Stimulated activated CD8-positive, alpha-beta memory T cell treated with anti-CD3 and anti-CD28 coated beads, Interleukin-7, amount 100 ng/mL, for 24 hours (primary cell): ENCODE measurements at regions not wholly inside any gene's neighbourhood (a gene's known extent, or its start where the extent isn't known, plus 50 kb on each side); places are given as distances from the start of the nearest gene placed in this dataset.
"Not testable (repeated sequence)": the region's sequence is repeated elsewhere in the genome, so short reads cannot be mapped to it uniquely, and the experiment has no call there.

ENCODE experiments used
- DNase-seq: peaks from one replicate; pipeline ENCODE4 v3.0.0-alpha.2; 2020; ENCODE audit warnings: low read depth

- not testable (repeated sequence) for DNase-seq
Observed at GRCh38 chr5:91241460-91241859, 141.7 kb downstream of the ARRDC3 start.

GRCh38 chr5:91240175-91240574, 142.9 kb downstream of the ARRDC3 start:
- no peak for DNase-seq

DNA sequence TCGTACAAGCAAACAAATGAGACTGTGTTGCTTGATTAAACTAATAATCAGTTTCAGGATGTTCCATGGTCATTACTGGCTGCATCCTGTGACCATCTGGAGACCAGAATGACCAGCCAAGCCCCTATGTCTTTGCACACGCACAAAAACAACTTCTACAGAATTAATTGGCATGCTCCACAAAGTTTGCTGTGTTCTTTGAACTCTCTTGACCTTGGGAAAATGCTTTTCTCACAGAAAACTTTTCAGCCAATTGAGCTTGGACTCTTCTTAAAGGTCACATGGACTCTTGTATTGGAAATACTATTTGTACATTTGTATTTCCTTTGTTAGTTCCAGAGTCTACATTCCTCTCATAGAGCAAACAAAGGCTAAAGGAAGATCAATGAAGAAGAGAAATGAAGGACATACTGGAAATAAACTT, 147.8 kb downstream of the ARRDC3 start:
- no peak for DNase-seq

DNA sequence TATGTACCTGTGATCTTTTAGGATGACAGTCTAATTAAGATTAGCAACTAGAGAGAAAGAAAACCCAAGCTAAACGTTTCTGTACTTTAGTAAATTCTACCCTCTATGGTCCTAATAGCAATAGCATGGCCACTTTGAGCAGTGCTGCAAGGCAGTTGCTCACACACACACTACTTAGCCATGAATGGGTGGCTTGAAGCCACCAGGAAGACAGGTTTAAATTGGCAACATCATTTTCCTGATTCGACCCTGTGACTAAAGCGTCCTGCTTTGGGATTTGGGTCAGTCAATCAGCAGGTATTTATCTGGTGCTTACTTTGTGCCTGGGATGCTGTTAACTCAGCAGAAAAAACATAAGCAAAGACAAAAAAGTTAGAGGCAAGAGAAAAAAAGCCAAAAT, 150.6 kb downstream of the ARRDC3 start:
- no peak for DNase-seq

DNA sequence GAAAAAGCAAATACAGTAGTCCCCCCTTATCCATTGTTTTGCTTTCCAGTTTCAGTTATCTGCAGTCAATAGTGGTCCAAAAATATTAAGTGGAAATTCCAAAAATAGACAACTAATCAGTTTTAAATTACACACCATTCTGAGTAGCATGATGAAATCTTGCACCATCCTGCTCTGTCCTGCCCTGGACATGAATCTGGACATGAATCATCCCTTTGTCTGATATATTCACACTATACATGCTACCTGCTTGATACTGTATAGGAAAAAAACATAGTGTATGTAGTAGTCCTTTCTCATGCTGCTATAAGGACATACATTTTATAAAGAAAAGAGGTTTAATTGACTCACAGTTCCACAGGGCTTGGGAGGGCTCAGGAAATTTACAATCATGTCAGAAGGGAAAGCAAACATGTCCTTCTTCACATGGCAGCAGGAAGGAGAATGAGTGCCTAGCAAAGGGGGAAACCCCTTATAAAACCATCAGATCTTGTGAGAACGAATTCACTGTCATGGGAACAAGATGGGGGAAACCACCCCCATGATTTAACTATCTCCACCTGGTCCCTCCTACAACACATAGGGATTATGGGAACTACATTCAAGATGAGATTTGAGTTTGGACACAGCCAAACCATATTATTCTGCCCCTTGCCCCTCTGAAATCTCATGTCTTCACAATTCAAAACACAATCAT, 153.9 kb downstream of the ARRDC3 start:
- DNase-seq = no peak

DNA sequence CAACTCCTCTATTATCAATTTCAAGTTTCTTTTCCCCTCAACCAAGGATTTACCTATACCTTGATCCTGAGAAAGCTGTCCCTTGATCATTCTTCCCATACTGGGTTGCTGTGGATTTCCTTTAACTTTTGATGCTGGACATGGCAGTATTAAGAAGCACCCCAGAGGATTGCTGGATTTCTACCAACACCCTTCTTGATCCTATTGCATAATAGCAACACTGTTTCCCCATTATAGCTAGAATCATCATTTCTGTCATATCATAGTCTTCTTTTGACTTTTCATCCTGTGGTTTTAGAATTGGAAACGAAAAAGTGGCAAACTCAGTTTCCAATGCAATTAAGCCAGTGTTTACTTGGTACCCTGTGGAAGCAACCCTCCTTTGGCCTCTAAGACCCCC, 154.9 kb downstream of the ARRDC3 start:
- no peak for DNase-seq

DNA sequence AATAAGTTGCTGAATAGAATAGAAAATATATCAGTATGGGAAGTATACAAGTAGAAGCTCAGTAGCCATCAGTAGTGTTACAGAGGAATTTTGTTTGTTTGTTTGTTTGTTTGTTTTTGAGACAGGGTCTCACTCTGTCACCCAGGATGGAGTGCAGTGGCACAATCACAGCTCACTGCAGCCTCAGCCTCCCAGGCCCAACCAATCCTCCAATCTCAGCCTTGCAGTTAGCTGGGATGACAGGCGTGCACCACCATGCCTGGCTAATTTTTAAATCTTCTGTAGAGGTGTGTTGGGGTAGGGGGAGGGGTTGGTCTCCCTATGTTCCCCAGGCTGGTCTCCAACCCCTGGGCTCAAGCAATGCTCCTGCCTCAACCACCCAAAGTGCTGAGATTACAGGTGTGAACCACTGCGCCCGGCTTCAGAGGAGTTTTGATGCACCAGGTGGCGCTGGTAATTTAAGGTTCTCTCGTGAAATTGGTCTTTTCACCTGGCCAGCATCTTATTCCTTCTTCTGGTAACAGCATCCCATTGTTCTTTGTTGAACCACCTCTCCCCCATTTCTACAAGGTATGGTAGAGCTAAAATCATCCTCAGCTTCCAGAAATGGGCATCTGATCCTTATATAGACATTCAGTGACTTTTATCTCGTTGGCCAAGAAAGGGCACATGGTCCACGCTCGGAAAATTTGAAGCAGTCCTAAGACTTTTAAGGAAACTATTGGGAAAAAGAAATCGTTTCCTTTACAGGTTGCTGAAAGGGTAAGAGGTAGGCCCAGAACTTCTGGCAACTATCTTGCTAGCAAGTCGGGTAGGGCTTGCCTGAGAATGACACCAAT, 157.1 kb downstream of the ARRDC3 start:
- peak; percentile 23 for DNase-seq

- no peak for DNase-seq
Observed at GRCh38 chr5:91224969-91225368, 158.1 kb downstream of the ARRDC3 start.

DNA sequence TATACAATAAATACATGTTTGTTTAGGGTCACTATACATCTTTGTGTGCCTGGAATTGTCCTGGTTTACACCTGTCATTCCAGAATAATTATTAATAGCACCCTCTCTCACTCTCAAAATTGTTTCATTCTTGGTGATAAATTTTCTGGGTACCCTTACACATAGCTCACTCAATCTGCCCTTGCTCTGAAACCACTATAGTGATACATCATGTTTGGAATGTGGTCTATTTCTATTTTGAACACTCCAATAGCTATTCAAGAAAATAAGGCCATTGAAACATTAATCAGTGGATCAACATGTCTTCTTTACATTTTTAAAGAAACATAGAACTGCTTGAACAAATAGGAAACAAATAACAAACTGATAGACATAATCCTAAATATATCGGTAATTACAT, 158.7 kb downstream of the ARRDC3 start:
- DNase-seq = no peak

DNA sequence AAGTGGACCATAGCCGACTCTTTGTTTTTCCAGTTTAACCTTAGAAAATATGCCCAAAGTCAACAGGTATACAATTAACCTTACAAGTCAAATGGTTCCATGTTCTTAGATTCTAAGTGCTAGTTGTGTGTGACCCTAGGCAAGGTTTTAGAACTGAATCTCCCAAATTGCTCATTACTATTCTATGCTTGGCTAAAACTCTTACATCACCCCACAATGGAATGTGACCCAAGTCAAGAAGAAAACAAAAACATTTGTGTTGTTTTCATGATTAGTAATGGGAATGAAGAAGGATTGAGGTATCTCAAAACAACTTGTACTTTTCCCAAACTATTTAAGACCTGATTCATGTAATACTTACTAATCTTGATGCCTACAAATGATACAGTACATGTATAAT, 159.2 kb downstream of the ARRDC3 start:
- DNase-seq = no peak

DNA sequence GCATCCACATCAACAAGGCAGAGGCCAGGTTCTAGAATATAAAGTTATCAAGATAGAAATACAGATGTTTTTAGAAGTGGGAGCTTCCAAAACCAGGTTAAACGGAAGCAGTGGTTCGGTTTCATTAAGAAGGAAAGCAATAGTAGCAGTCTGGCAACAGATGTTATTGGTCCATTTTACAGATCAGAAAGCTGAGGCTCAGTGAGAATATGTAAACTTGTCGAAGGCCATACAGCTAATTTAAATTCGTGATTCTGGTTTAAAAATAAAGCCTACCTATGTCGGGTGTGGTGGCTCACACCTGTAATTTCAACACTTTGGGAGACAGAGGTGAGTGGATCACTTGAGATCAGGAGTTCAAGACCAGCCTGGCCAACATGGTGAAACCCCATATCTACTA, 160.6 kb downstream of the ARRDC3 start:
- no peak for DNase-seq

DNA sequence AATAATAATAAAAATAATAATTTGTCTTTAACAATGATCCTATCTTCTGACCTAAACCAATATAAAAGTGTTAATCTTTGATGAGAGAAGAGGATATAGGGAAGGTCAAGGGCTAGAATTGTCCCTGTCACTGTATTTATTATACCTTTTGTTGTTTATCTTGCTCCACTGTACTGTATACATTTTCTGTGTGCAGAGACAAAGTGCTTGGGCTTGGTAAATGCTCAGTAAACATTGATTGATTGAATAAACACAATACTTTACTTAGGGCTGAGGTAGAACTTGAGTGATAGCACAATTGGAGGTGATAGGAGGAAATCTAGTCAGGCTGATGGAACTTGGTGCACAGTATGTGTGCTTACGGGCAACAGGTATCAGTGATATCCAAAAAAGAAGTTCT, 161.2 kb downstream of the ARRDC3 start:
- DNase-seq = no peak

DNA sequence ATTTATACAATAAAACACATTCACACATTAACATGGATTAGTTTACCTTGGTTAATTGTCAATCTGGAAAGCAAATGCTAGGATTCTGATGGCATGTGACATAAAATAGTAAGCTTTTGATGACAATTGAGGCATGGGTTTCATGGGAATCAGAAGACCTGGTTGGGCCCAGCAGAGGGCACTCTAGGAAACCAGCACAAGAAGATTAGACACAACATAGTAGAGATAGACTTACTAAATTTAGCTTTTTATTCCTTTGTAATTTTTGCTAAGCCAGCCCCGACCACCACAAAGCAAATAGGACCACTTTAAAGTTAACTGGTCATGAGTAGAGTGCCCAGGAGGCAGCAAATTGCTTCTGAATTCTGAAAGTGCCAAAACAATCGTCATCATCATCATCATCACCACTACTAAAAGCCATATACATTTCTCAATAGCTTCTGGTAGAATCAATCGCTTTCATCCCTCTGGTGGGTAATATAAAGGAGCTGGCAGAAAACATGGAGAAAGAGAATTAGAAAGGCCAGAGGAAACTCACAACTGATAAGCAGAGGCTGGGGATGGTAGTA, 163.2 kb downstream of the ARRDC3 start:
- DNase-seq = peak; percentile 7

DNA sequence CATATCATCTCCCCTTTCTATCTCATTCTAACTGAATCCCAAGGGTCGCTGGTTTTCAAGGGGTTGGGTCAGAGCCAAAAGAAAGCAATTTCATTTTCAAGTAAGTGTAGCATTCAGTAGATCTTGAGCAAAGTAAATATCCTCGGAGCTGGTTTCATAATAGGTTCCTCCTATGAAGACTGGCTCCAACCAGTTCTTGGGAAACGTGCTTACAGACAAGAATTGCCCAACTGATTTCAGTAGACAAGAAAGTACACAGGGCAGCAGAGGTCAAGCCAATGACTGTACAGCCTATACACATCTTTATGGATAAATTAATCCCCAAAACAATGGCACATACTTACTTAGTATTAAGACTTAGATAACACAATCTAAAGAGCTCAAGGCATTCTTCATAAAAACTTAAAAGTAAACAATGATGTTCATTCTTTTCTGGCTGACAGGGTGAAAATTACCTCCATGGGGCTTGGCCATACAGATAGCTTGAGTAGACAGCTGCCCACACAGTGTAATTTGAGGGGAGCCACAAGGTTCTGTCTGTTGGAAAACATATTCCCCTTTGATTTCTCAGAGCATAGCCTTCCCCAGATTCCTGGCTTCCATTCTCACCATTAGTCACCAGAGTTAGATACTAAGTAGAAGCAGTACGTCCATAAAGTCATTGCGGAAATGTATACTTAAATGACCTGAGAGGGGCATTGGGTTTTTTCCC, 163.9 kb downstream of the ARRDC3 start:
- DNase-seq = no peak

DNA sequence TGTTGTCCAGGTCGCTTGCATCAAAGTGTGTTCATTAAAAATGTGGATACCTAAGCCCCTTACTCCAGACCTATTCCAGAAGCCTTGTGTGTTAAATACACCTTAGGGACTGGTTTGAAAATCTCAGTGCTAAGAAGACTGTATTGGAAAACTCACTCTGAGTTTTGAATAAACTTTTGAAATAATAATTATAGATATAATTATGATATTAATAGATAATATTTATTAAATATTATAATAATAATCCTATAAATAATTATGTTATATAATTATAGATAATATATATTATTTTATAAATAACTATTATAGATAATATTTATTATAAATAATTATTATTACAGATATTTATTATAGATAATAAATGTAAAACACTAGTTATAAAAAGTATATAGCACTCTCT, 165.3 kb downstream of the ARRDC3 start:
- no peak for DNase-seq

- no peak for DNase-seq
Observed at GRCh38 chr5:91214571-91214970, 168.5 kb downstream of the ARRDC3 start.
